Endothelial cell of umbilical vein (primary cell): ENCODE measurements at regions not wholly inside any gene's neighbourhood (a gene's known extent, or its start where the extent isn't known, plus 50 kb on each side); places are given as distances from the start of the nearest gene placed in this dataset.

Experiments
- BruUV-seq: library from RNA; stranded (reverse); fragments of 400-500 nt; replicated peaks from 2 replicates; lab custom pipeline; 2021; lab: Mats Ljungman, UMichigan
- CTCF ChIA-PET: fragments of 300-600, 350-600 bp; sonication (Branson Sonifier 250); formaldehyde crosslinking; loops from one replicate; lab custom pipeline; 2021; ENCODE audit warnings: antibody characterized with exemption, inconsistent platforms; lab: Charles Lee
- POLR2A ChIA-PET: fragments of 300-600, 350-600 bp; sonication (Branson Sonifier 250); formaldehyde crosslinking; loops from one replicate; lab custom pipeline; 2021; ENCODE audit warnings: antibody characterized with exemption, inconsistent platforms; lab: Charles Lee
- DNase-seq: peaks from one replicate; pipeline ENCODE4 v3.0.0-alpha.2; 2011; ENCODE audit warnings: low read depth, low spot score
- FAIRE-seq: peaks from 2 replicates; lab custom pipeline; 2011; peaks lifted over from hg19 to GRCh38; lab: Jason Lieb, UNC
- H2AFZ ChIP-seq: 2 replicates; pipeline ENCODE4 v1.6.0; 2012; ENCODE audit warnings: low read depth, low read length, control low read depth, inconsistent platforms
- H3K27ac ChIP-seq: 2 replicates; pipeline ENCODE4 v1.5.1; 2011; ENCODE audit warnings: low read depth, mild to moderate bottlenecking, control low read depth, low read length, moderate library complexity; ENCODE audit not compliant: insufficient read depth
- H3K27me3 ChIP-seq, 2 experiments: 2 replicates each; pipeline versions ENCODE4 v1.6.0 to v1.6.1; 2011; ENCODE audit warnings: low read length in 2 of 2, mixed read lengths in 1 of 2; ENCODE audit not compliant: control insufficient read depth in 2 of 2, insufficient read depth in 2 of 2
- H3K36me3 ChIP-seq, 2 experiments: 2 replicates in 1 of 2; 3 replicates in 1 of 2; pipeline ENCODE4 v1.5.1; 2011; ENCODE audit warnings: low read length in 2 of 2, mild to moderate bottlenecking in 1 of 2, moderate library complexity in 1 of 2; ENCODE audit not compliant: control insufficient read depth in 2 of 2, insufficient read depth in 2 of 2; ENCODE audit errors: extremely low read depth in 1 of 2
- H3K4me1 ChIP-seq: 3 replicates; pipeline ENCODE4 v1.5.1; 2011; ENCODE audit warnings: mild to moderate bottlenecking, low read length; ENCODE audit not compliant: control insufficient read depth, insufficient read depth; ENCODE audit errors: extremely low read depth
- H3K4me2 ChIP-seq: 2 replicates; pipeline ENCODE4 v1.6.1; 2011; ENCODE audit warnings: low read length, control low read depth, mixed read lengths; ENCODE audit not compliant: insufficient read depth
- H3K4me3 ChIP-seq, 3 experiments: fragments of 200-600 bp in 1 of 3; sonication (generic), shearing (Covaris generic) in 1 of 3; replicated peaks in 1 of 3; 2 replicates each; pipeline ENCODE4 v1.5.1; 2011 to 2016; ENCODE audit warnings: control low read depth in 3 of 3, low read length in 3 of 3, mild to moderate bottlenecking in 2 of 3, inconsistent platforms in 1 of 3, low read depth in 1 of 3, moderate library complexity in 1 of 3; ENCODE audit not compliant: insufficient read depth in 1 of 3
- H3K79me2 ChIP-seq: 2 replicates; pipeline ENCODE4 v1.6.0; 2012; ENCODE audit warnings: low read length, inconsistent platforms; ENCODE audit not compliant: control insufficient read depth, insufficient read depth
- H3K9ac ChIP-seq: replicated peaks from 2 replicates; pipeline ENCODE3; 2011; ENCODE audit warnings: low read length, control low read depth; ENCODE audit not compliant: insufficient read depth; ENCODE audit errors: extremely low read depth
- H3K9me1 ChIP-seq: replicated peaks from 3 replicates; pipeline ENCODE4 v1.6.0; 2011; ENCODE audit warnings: mild to moderate bottlenecking, low read length; ENCODE audit not compliant: control insufficient read depth, insufficient read depth; ENCODE audit errors: extremely low read depth
- H3K9me3 ChIP-seq: replicated peaks from 2 replicates; pipeline ENCODE4 v1.5.1; 2012; ENCODE audit warnings: low read length, inconsistent platforms; ENCODE audit not compliant: control insufficient read depth, insufficient read depth
- H4K20me1 ChIP-seq: replicated peaks from 2 replicates; pipeline ENCODE3; 2011; ENCODE audit warnings: mild to moderate bottlenecking, low read length; ENCODE audit not compliant: control insufficient read depth, insufficient read depth; ENCODE audit errors: extremely low read depth
- CTCF ChIP-seq, 2 donors: IDR thresholded peaks; 1 replicate in 1 of 2; 2 replicates in 1 of 2; pipeline ENCODE4 v1.5.1; 2011; ENCODE audit warnings: low read length in 2 of 2, mild to moderate bottlenecking in 2 of 2, moderate library complexity in 2 of 2, control low read depth in 1 of 2, inconsistent platforms in 1 of 2, low read depth in 1 of 2; ENCODE audit not compliant: insufficient read depth in 1 of 2; ENCODE audit errors: extremely low read depth in 1 of 2
- EZH2 ChIP-seq: IDR thresholded peaks from 2 replicates; pipeline ENCODE4 v1.6.1; 2012; ENCODE audit warnings: borderline replicate concordance, low read depth, mild to moderate bottlenecking, moderate library complexity, low read length, inconsistent platforms; ENCODE audit not compliant: severe bottlenecking
- FOS ChIP-seq: IDR thresholded peaks from 2 replicates; pipeline ENCODE4 v1.6.1; 2011; ENCODE audit warnings: mild to moderate bottlenecking, low read length, moderate library complexity, borderline replicate concordance; ENCODE audit not compliant: insufficient read depth
- GATA2 ChIP-seq: IDR thresholded peaks from 2 replicates; pipeline ENCODE4 v1.7.0; 2011; ENCODE audit warnings: low read depth, mild to moderate bottlenecking, moderate library complexity, mixed read lengths, low read length; ENCODE audit not compliant: insufficient read length, insufficient read depth
- JUN ChIP-seq: IDR thresholded peaks from 2 replicates; pipeline ENCODE4 v1.6.1; 2011; ENCODE audit warnings: borderline replicate concordance, low read depth; ENCODE audit not compliant: insufficient read length, insufficient read depth
- MAX ChIP-seq: IDR thresholded peaks from 2 replicates; pipeline ENCODE4 v1.6.1; 2011; ENCODE audit not compliant: insufficient read depth, insufficient read length
- MYC ChIP-seq: IDR thresholded peaks from one replicate; pipeline ENCODE4 v1.6.1; 2011; ENCODE audit warnings: mild to moderate bottlenecking, low read depth, low read length
- POLR2A ChIP-seq: IDR thresholded peaks from 2 replicates; pipeline ENCODE4 v1.6.1; 2012; ENCODE audit warnings: low read depth, mild to moderate bottlenecking, control low read depth, low read length
- POLR2AphosphoS5 ChIP-seq: IDR thresholded peaks from 2 replicates; pipeline ENCODE4 v1.6.1; 2012; ENCODE audit warnings: low read depth, mild to moderate bottlenecking, control low read depth, low read length, moderate library complexity; ENCODE audit not compliant: insufficient read depth
- dilution Hi-C: fragments of 300-500 bp; cut with MboI; formaldehyde crosslinking; loops from one replicate; pipeline ENCODE4 v1.15.0; 2019; ENCODE audit warnings: low sequenced_read_pairs; ENCODE audit not compliant: extremely low pct_ligation_motif_present
- intact Hi-C: fragments of 100-400 bp; cut with micrococcal nuclease; formaldehyde crosslinking; loops from one replicate; pipeline ENCODE4 v1.10.0; 2022

DNA sequence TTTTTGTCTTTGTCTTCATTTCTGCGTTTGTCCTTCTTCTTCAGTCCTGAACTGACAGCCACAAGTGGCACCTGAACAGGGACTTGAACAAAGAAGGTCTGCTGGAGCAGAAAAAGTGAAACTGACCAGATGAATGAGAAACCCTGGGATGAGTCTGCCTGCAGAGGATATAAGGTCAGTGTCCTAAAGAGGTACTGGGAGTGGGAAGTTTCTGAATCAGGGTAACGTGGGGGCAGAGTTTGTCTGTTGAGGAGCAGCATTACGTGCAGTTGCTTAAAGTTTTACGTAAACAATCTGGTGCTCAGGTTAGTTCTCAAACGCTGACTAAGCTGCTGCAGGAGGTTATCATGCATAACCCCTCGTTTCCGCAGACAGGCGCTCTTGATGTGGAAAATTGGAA, 2057.6 kb downstream of the TP53TG3F start:
- H3K9me1 ChIP-seq = no peaks in the 10 kb centered on the region
- H3K4me3 ChIP-seq = no peak overlapping the region
- dilution Hi-C loops (no loop called here), intact Hi-C loops (no loop called here)
- H3K79me2 ChIP-seq = no peaks in the 10 kb centered on the region
- BruUV-seq = no TSS peak
- FAIRE-seq (no peak), DNase-seq (no peak)
- H3K27me3 ChIP-seq = no peaks in the 10 kb centered on the region
- POLR2A ChIA-PET = no interaction called here
- CTCF ChIA-PET = no interaction called here
- H3K36me3 ChIP-seq = no peaks in the 10 kb centered on the region
- H3K4me2 ChIP-seq = no peak overlapping the region
- H3K9me3 ChIP-seq = no peaks in the 10 kb centered on the region
- H3K9ac ChIP-seq = no peak overlapping the region
- H4K20me1 ChIP-seq = no peaks in the 10 kb centered on the region
- H3K4me1 ChIP-seq = no peaks in the 10 kb centered on the region
- no peak overlapping the region for H2AFZ ChIP-seq
- H3K27ac ChIP-seq = no peak overlapping the region
- TF ChIP-seq MYC (no peak), CTCF (IDR thresholded peaks at IDR 0.05; ENCODE audit: extremely low read depth in 1 of 2, insufficient read depth in 1 of 2, low read depth in 1 of 2, low read length in 2 of 2) (no peak), GATA2 (no peak), MAX (no peak), FOS (no peak), JUN (no peak), EZH2 (no peak), POLR2A (no peak), POLR2AphosphoS5 (no peak)
